Ovary (tissue), 7 donors: ENCODE measurements at regions not wholly inside any gene's neighbourhood (a gene's known extent, or its start where the extent isn't known, plus 50 kb on each side); places are given as distances from the start of the nearest gene placed in this dataset.

Experiments used
- DNase-seq, 5 donors: peaks; one replicate each; pipeline ENCODE4 v3.0.0-alpha.2; 2019 to 2020
- H3K27ac ChIP-seq, 2 donors: fragments of 200-600 bp; one replicate each; pipeline versions ENCODE4 v1.5.1 to v1.8.0; 2019 to 2022
- H3K27me3 ChIP-seq: fragments of 200-600 bp; one replicate; pipeline ENCODE4 v1.8.0; 2022
- H3K36me3 ChIP-seq: fragments of 200-600 bp; sonication (generic); one replicate; pipeline ENCODE4 v1.5.1; 2019
- H3K4me1 ChIP-seq: one replicate; pipeline ENCODE4 v1.8.1; 2013; ENCODE audit warnings: mild to moderate bottlenecking, moderate library complexity; ENCODE audit not compliant: insufficient read depth
- H3K4me3 ChIP-seq: fragments of 200-600 bp; sonication (generic); one replicate; pipeline ENCODE4 v1.5.1; 2017
- H3K9me3 ChIP-seq, 2 donors: fragments of 200-600 bp in 1 of 2; sonication (generic) in 1 of 2; one replicate each; pipeline versions ENCODE4 v1.5.1 to v1.8.1; 2013 to 2019; ENCODE audit warnings: mild to moderate bottlenecking in 1 of 2, moderate library complexity in 1 of 2
- EP300 ChIP-seq: sonication (generic); formaldehyde crosslinking; IDR thresholded peaks from one replicate; pipeline ENCODE4 v1.6.1; 2017; ENCODE audit warnings: antibody characterized with exemption
- POLR2A ChIP-seq: fragments of 450-650 bp; IDR thresholded peaks from one replicate; pipeline ENCODE4 v1.6.1; 2017; ENCODE audit warnings: antibody characterized with exemption, mild to moderate bottlenecking, moderate library complexity
- WGBS, 3 donors: extraction: QIAGEN DNeasy Blood & Tissue Kit in 1 of 3; methylation state at CpG; one replicate each; pipeline versions ENCODE4 v1.1.5 to v1.1.7; 2013 to 2017; 5-methylcytosine and 5-hydroxymethylcytosine counted together
- intact Hi-C, 4 donors: fragments of 100-400 bp; cut with DNase I; formaldehyde crosslinking; loops; one replicate each; pipeline versions ENCODE4 v1.11.0 to v1.15.1; 2022 to 2023
- TF ChIP-seq, protein P1 (sequence below), 3 donors: fragments of 450-650 bp in 2 of 3; fragments of 200-600 bp in 1 of 3; IDR thresholded peaks; one replicate each; pipeline versions ENCODE4 v1.5.1 to v1.8.0; 2016 to 2022; ENCODE audit warnings: antibody characterized with exemption in 3 of 3, mild to moderate bottlenecking in 1 of 3
- donor health status: DM: no; HTN: no; CAD: no; lungs with moderate emphysema.
- donor health status: DM: no; HTN: no; CAD: no.
- donor health status: Bipolar disorder and iron deficiency.
- donor health status: DM: no; HTN: no; CAD: no.
- donor health status: DM: yes; HTN: yes; CAD: no.

GRCh38 chr6:137707590-137708360 is 159.3 kb upstream of the TNFAIP3 start:
- peak; percentile 53 to 71 (median 60) for DNase-seq
- Histone ChIP-seq H3K36me3 (no peaks in the 10 kb centered on the region), H3K27ac (no peak overlapping the region), H3K27me3 (no peaks in the 10 kb centered on the region), H3K4me1 (peaks cover 14% of the 10 kb centered on the region), H3K9me3 (no peaks in the 10 kb centered on the region), H3K4me3 (no peak overlapping the region)
- TF ChIP-seq, protein P1, sequence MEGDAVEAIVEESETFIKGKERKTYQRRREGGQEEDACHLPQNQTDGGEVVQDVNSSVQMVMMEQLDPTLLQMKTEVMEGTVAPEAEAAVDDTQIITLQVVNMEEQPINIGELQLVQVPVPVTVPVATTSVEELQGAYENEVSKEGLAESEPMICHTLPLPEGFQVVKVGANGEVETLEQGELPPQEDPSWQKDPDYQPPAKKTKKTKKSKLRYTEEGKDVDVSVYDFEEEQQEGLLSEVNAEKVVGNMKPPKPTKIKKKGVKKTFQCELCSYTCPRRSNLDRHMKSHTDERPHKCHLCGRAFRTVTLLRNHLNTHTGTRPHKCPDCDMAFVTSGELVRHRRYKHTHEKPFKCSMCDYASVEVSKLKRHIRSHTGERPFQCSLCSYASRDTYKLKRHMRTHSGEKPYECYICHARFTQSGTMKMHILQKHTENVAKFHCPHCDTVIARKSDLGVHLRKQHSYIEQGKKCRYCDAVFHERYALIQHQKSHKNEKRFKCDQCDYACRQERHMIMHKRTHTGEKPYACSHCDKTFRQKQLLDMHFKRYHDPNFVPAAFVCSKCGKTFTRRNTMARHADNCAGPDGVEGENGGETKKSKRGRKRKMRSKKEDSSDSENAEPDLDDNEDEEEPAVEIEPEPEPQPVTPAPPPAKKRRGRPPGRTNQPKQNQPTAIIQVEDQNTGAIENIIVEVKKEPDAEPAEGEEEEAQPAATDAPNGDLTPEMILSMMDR (IDR thresholded peaks at IDR 0.05): peak; percentile 67 to 78 (median 77)
- no peak for TF ChIP-seq POLR2A
- intact Hi-C loops: loop anchor here (2.0 to 10.0 kb wide), 6 partner anchors 95 to 237 kb away; partner anchors contain the start of gene TNFAIP3 (in 3 of the 4)
- 11 to 13% (median 12%) methylated on average over 13 of the region's 13 CpGs for WGBS, 3 donors

DNA sequence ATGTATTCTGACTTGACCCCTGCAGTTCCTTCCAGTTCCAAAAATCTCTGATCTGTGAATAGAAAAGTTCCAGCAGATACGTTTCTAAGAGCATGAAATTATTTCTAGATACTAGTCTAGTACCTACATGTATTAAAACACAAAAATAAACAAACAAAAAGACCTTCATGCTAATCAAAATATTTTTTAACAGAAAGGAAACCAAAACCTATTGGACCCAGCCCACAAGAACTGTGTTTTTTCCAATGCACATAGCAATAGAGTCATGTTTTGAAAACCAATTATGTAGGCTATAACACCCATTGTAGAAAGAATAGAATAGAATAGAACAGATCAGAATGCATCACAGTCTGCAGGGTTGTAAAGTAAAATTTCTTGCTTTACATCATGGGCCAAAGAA is 158.6 kb upstream of the TNFAIP3 start:
- peaks cover 14% of the 10 kb centered on the region for H3K4me1 ChIP-seq
- no peaks in the 10 kb centered on the region for H3K36me3 ChIP-seq
- TF ChIP-seq, protein P1 (IDR thresholded peaks at IDR 0.05): no peak
- TF ChIP-seq EP300: no peak
- no peak for TF ChIP-seq POLR2A
- no peak overlapping the region for H3K4me3 ChIP-seq
- no peaks in the 10 kb centered on the region for H3K27me3 ChIP-seq
- H3K27ac ChIP-seq: no peak overlapping the region
- 20 to 27% (median 23%) methylated on average over 1 of the region's 1 CpG for WGBS, 3 donors
- intact Hi-C loops: loop anchor here (5.0 to 10.0 kb wide), 5 partner anchors 94 to 236 kb away; partner anchors contain the start of gene TNFAIP3 (in 2 of the 4)
- DNase-seq: no peak
- H3K9me3 ChIP-seq: no peaks in the 10 kb centered on the region

DNA sequence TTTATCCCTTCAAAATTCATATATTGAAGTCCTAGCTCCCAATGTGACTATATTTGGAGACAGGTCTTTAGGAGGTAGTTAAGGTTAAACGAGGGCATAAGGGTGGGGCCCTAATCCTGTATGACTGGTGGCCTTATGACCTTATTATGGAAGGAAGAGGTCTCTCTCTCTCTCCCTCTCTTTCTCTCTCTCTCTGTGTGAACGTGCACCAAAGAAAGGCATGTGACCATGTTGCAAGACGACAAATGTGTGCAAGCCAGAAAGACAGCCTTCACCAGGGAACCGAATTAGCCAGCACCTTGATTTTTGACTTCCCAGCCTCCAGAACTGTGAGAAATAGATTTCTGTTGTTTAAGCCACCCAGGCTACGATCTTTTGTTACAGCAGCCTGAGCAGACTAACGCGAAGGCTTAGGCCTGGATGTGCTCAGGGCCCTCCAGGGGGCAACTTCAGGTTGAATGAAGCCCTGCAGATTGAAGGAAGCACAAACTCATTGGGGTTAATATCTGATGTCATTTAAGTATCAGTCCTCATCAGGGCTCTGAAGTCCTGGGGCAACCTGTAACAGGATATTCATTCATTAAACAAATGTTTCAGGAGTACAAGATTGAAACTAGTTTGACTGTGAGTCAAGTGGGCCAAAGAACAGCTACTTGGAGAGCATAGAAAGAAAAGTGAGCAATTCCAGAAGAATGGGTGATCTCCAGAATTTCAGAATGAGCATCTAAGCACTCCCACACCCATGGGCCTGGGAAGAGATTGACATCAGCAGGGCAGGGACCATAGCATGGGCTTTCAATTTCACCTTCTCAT is 157.4 kb upstream of the TNFAIP3 start:
- no peak overlapping the region for H3K27ac ChIP-seq
- H3K4me3 ChIP-seq: no peak overlapping the region
- 96 to 97% (median 96%) methylated on average over 7 of the region's 7 CpGs for WGBS, 3 donors
- TF ChIP-seq, protein P1 (IDR thresholded peaks at IDR 0.05): no peak
- no peak for TF ChIP-seq EP300
- no peak for TF ChIP-seq POLR2A
- intact Hi-C loops: loop anchor here (5.0 to 10.0 kb wide), 6 partner anchors 93 to 238 kb away; partner anchors contain the start of gene TNFAIP3 (in 2 of the 4)
- no peak for DNase-seq
- H3K36me3 ChIP-seq: no peaks in the 10 kb centered on the region
- H3K9me3 ChIP-seq: no peaks in the 10 kb centered on the region
- H3K27me3 ChIP-seq: no peaks in the 10 kb centered on the region
- peaks cover 9% of the 10 kb centered on the region for H3K4me1 ChIP-seq

DNA sequence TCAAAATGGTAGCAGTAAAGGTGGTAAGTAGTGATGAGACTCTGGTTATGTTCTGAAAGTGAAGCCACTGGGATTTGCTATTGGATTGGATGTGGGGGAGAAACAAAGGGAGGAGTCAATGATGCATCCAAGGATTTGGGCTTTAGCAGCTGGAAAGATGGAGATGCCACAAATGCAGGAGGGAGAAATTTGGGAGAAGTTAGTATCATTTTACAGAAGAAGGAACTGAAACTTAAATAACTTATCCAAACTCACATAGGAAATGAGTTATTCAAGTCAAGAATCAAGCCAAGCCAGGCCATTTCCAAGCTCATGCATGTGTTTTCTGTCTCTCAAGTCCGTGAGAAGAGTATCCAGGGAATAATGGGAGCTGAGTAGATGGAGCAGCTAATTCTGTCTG is 155.1 kb upstream of the TNFAIP3 start:
- H3K4me1 ChIP-seq: peaks cover 2% of the 10 kb centered on the region
- no peak overlapping the region for H3K4me3 ChIP-seq
- no peaks in the 10 kb centered on the region for H3K36me3 ChIP-seq
- intact Hi-C loops: loop anchor here in 1 of 4 donors (5.0 kb wide), 1 partner anchor 235 kb away; no protein-coding TSS in a partner anchor
- WGBS, 3 donors: 66 to 97% (median 84%) methylated on average over 1 of the region's 1 CpG
- no peaks in the 10 kb centered on the region for H3K9me3 ChIP-seq
- no peak for DNase-seq
- H3K27me3 ChIP-seq: no peaks in the 10 kb centered on the region
- H3K27ac ChIP-seq: no peak overlapping the region
- TF ChIP-seq EP300 (no peak), POLR2A (no peak)
- TF ChIP-seq, protein P1 (IDR thresholded peaks at IDR 0.05): no peak
